ENCODE measurements at regions not wholly inside any gene's neighbourhood (a gene's known extent, or its start where the extent isn't known, plus 50 kb on each side); places are given as distances from the start of the nearest gene placed in this dataset.

GRCh38 chr3:117927825-117928224 lies 1106.8 kb downstream of the IGSF11 start:
- TF ChIP-seq POLR2A (IDR thresholded peaks at IDR 0.05) (no peak), CTCF (IDR thresholded peaks at IDR 0.05) (no peak), POLR2AphosphoS5 (IDR thresholded peaks at IDR 0.05) (no peak)

All from prostate gland (tissue), 2 donors.